ENCODE measurements at regions not wholly inside any gene's neighbourhood (a gene's known extent, or its start where the extent isn't known, plus 50 kb on each side); places are given as distances from the start of the nearest gene placed in this dataset.
A peak's percentile ranks its signal among the peaks of the same experiment; 100 is the strongest.

DNA sequence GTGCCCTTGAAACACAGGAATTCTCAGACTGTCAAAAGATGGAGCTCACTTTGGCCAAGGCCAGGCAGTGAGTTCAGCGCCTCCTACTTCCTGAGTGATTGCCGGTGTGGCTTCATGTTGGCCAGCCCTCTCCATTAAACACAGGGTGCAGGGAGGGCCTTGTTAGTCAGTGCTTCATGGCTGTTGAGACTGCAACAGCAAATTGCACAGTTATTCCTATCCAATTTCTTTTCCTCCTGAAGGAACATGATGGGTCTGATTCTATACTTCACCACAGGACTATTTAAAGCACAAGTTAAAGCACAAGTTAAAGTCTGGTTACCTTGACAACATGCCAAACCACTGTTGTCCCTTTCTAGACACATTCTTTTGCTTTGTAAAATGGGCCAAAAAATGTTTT lies 156.6 kb downstream of the SIPA1L2 start:
- intact Hi-C loops (cut with micrococcal nuclease): no loop called here
- ChIA-PET CTCF (ENCODE audit: low intra/inter-chr PET ratio) (no interaction called here), POLR2A (no interaction called here)
- DNase-seq (ENCODE audit: extremely low read depth in 1 of 4, low spot score in 3 of 4): no peak
- H3K9me3 ChIP-seq (replicated peaks; ENCODE audit: control insufficient read depth, insufficient read depth, low read depth, low read length): no peaks in the 10 kb centered on the region
- no peaks in the 10 kb centered on the region for H4K20me1 ChIP-seq (replicated peaks; ENCODE audit: control insufficient read depth, insufficient read depth, low read length)
- H3K9me1 ChIP-seq (ENCODE audit: control insufficient read depth, insufficient read depth, low read length): no peaks in the 10 kb centered on the region
- H3K4me1 ChIP-seq (replicated peaks in 1 of 2; ENCODE audit: control insufficient read depth in 2 of 2, insufficient read depth in 2 of 2, low read length in 2 of 2): no peaks in the 10 kb centered on the region
- no peak for TF ChIP-seq MAFG (tag; conservative IDR thresholded peaks at IDR 0.05)
- no peak for TF ChIP-seq E2F3 (CRISPR knock-in tag; IDR thresholded peaks at IDR 0.05)
- TF ChIP-seq RFX1 (IDR thresholded peaks at IDR 0.05): 0 out of 2 replicates have a peak, but pooled peaks have one; percentile 18
- H2AFZ ChIP-seq (ENCODE audit: low read depth, low read length): no peak overlapping the region
- no peak overlapping the region for H3K4me2 ChIP-seq (ENCODE audit: insufficient read depth, low read length)
- BruUV-seq (replicated peaks): no TSS peak
- no peaks in the 10 kb centered on the region for H3K36me3 ChIP-seq (ENCODE audit: control insufficient read depth, insufficient read depth, low read length)
- H3K4me3 ChIP-seq: no peak overlapping the region
- no peaks in the 10 kb centered on the region for H3K79me2 ChIP-seq (ENCODE audit: control insufficient read depth, insufficient read depth, low read length)
- FAIRE-seq: no peak
- in situ Hi-C loops (cut with MboI): no loop called here
- ATAC-seq: no peak
- 0% methylated on average over 2 of the region's 2 CpGs for WGBS (ENCODE audit: insufficient coverage, low coverage, missing lambda C conversion rate)
- H3K27ac ChIP-seq (ENCODE audit: extremely low read depth, low read depth, low read length): no peak overlapping the region
- H3K9ac ChIP-seq (ENCODE audit: insufficient read depth in 1 of 2, low read depth in 2 of 2, low read length in 2 of 2): no peak overlapping the region
- no peaks in the 10 kb centered on the region for H3K27me3 ChIP-seq (ENCODE audit: control insufficient read depth in 2 of 2, insufficient read depth in 2 of 2, low read length in 2 of 2)

DNA sequence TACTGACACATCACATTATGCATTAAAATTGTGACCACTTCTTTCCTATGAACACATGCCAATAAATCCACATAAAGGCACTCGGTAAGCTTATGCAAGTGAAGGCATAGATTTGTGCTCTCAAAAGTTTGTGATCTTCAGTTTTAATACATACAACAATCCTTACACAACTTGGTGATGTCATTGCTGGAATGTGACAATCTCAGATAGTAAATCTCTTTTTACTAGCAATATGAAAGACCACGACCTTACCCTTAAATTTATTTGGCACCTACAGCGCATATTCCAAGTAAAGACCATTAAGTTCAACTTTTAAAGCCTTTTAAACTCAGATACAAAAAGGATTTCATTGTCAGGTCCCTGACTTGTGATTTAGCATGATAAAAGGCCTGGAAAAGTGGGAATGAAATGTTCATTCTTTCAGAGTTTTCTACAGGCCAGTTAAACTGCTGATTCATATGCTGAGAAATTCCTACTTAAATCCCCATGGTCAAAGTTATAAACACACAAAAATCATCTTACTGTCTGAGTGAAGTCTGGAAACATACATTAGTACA lies 157.4 kb downstream of the SIPA1L2 start:
- Histone ChIP-seq H3K79me2 (ENCODE audit: control insufficient read depth, insufficient read depth, low read length) (no peaks in the 10 kb centered on the region), H3K4me1 (replicated peaks in 1 of 2; ENCODE audit: control insufficient read depth in 2 of 2, insufficient read depth in 2 of 2, low read length in 2 of 2) (no peaks in the 10 kb centered on the region), H3K9me3 (replicated peaks; ENCODE audit: control insufficient read depth, insufficient read depth, low read depth, low read length) (no peaks in the 10 kb centered on the region), H3K27me3 (ENCODE audit: control insufficient read depth in 2 of 2, insufficient read depth in 2 of 2, low read length in 2 of 2) (no peaks in the 10 kb centered on the region), H3K9me1 (ENCODE audit: control insufficient read depth, insufficient read depth, low read length) (no peaks in the 10 kb centered on the region), H3K4me3 (no peak overlapping the region), H3K9ac (ENCODE audit: insufficient read depth in 1 of 2, low read depth in 2 of 2, low read length in 2 of 2) (no peak overlapping the region), H3K27ac (ENCODE audit: extremely low read depth, low read depth, low read length) (no peak overlapping the region), H3K36me3 (ENCODE audit: control insufficient read depth, insufficient read depth, low read length) (no peaks in the 10 kb centered on the region), H2AFZ (ENCODE audit: low read depth, low read length) (no peak overlapping the region), H3K4me2 (ENCODE audit: insufficient read depth, low read length) (no peak overlapping the region), H4K20me1 (replicated peaks; ENCODE audit: control insufficient read depth, insufficient read depth, low read length) (no peaks in the 10 kb centered on the region)
- ATAC-seq: no peak
- TF ChIP-seq PHF8 (IDR thresholded peaks at IDR 0.05; ENCODE audit: borderline replicate concordance, low read length) (no peak), ZNF3 (CRISPR knock-in tag; IDR thresholded peaks at IDR 0.05) (no peak)
- no peak for DNase-seq (ENCODE audit: extremely low read depth in 1 of 4, low spot score in 3 of 4)
- ChIA-PET POLR2A (no interaction called here), CTCF (ENCODE audit: low intra/inter-chr PET ratio) (no interaction called here)
- 4% methylated on average over 3 of the region's 3 CpGs for WGBS (ENCODE audit: insufficient coverage, low coverage, missing lambda C conversion rate)
- intact Hi-C loops (cut with micrococcal nuclease) (no loop called here), in situ Hi-C loops (cut with MboI) (no loop called here)
- FAIRE-seq: no peak
- BruUV-seq (replicated peaks): no TSS peak

All from K562 (cell line).